GM18499 (cell line): ENCODE measurements at regions not wholly inside any gene's neighbourhood (a gene's known extent, or its start where the extent isn't known, plus 50 kb on each side); places are given as distances from the start of the nearest gene placed in this dataset.
"Not testable (repeated sequence)": the region's sequence is repeated elsewhere in the genome, so short reads cannot be mapped to it uniquely, and the experiment has no call there.

Experiments used
- ATAC-seq: cut with Tn5 transposase; IDR thresholded peaks from one replicate; pipeline ENCODE4 v1.9.1; 2021; ENCODE audit warnings: moderate number of reproducible peaks; ENCODE audit not compliant: insufficient read depth, unreplicated experiment

- no peak for ATAC-seq
These were observed 874.4 kb upstream of the TENM4 start for GRCh38 chr11:80315200-80315599.

GRCh38 chr11:80309301-80309700, 868.5 kb upstream of the TENM4 start:
- no peak for ATAC-seq

GRCh38 chr11:80307676-80308075, 866.8 kb upstream of the TENM4 start:
- ATAC-seq = no peak

- ATAC-seq = no peak
These were observed 857.2 kb upstream of the TENM4 start for GRCh38 chr11:80297858-80298632.

GRCh38 chr11:80293293-80293692, 852.5 kb upstream of the TENM4 start:
- ATAC-seq = no peak

- no peak for ATAC-seq
These were observed 844.3 kb upstream of the TENM4 start for GRCh38 chr11:80284946-80285785.

GRCh38 chr11:80282643-80283042, 841.8 kb upstream of the TENM4 start:
- no peak for ATAC-seq

GRCh38 chr11:80281194-80281593, 840.4 kb upstream of the TENM4 start:
- no peak for ATAC-seq

- no peak for ATAC-seq
These were observed 839.9 kb upstream of the TENM4 start for GRCh38 chr11:80280737-80281136.

GRCh38 chr11:80261776-80262175, 820.9 kb upstream of the TENM4 start:
- no peak for ATAC-seq

GRCh38 chr11:80257319-80258015, 816.6 kb upstream of the TENM4 start:
- ATAC-seq = not testable (repeated sequence)

- ATAC-seq = no peak
These were observed 814.2 kb upstream of the TENM4 start for GRCh38 chr11:80255021-80255420.

GRCh38 chr11:80241766-80242165, 800.9 kb upstream of the TENM4 start:
- ATAC-seq = no peak

- no peak for ATAC-seq
These were observed 799.4 kb upstream of the TENM4 start for GRCh38 chr11:80240245-80240644.

GRCh38 chr11:80239217-80239616, 798.4 kb upstream of the TENM4 start:
- ATAC-seq = no peak

- no peak for ATAC-seq
These were observed 787.1 kb upstream of the TENM4 start for GRCh38 chr11:80227915-80228314.

GRCh38 chr11:80214413-80214812, 773.6 kb upstream of the TENM4 start:
- ATAC-seq = no peak

GRCh38 chr11:80211673-80212072, 770.8 kb upstream of the TENM4 start:
- no peak for ATAC-seq

GRCh38 chr11:80204021-80204420, 763.2 kb upstream of the TENM4 start:
- ATAC-seq = no peak

GRCh38 chr11:80196932-80197554, 756.2 kb upstream of the TENM4 start:
- ATAC-seq = no peak

GRCh38 chr11:80196041-80196440, 755.2 kb upstream of the TENM4 start:
- ATAC-seq = no peak
